PC-3 (cell line): ENCODE measurements at regions not wholly inside any gene's neighbourhood (a gene's known extent, or its start where the extent isn't known, plus 50 kb on each side); places are given as distances from the start of the nearest gene placed in this dataset.

Experiments
- ATAC-seq: fragments of 200-7000 bp; cut with Tn5 transposase; 2 replicates; pipeline ENCODE4 v1.9.1; 2020; ENCODE audit warnings: mild to moderate bottlenecking, moderate library complexity
- BruUV-seq: library from RNA; stranded (reverse); fragments of 400-500 nt; replicated peaks from 2 replicates; lab custom pipeline; 2021; lab: Mats Ljungman, UMichigan
- CTCF ChIA-PET: fragments of 300-600 bp; sonication (Branson Sonifier 250); formaldehyde crosslinking; loops from one replicate; lab custom pipeline; 2022; ENCODE audit warnings: antibody characterized with exemption; lab: Charles Lee
- POLR2A ChIA-PET: fragments of 300-600 bp; sonication (Branson Sonifier 250); formaldehyde crosslinking; loops from one replicate; lab custom pipeline; 2022; ENCODE audit warnings: antibody characterized with exemption; ENCODE audit not compliant: unreplicated experiment; lab: Charles Lee
- DNase-seq: peaks from one replicate; pipeline ENCODE4 v3.0.0-alpha.2; 2015
- H2AFZ ChIP-seq: fragments of 300-600 bp; sonication (generic); 2 replicates; pipeline ENCODE4 v1.6.0; 2016; ENCODE audit warnings: antibody characterized with exemption, low read length
- H3F3A ChIP-seq: fragments of 300-600 bp; sonication (generic); one replicate; pipeline ENCODE4 v1.6.0; 2017; ENCODE audit warnings: antibody characterized with exemption, low read length, control low read depth, mild to moderate bottlenecking; ENCODE audit not compliant: unreplicated experiment
- H3K27ac ChIP-seq: fragments of 300-600 bp; sonication (generic); 2 replicates; pipeline ENCODE4 v1.5.1; 2016; ENCODE audit warnings: mild to moderate bottlenecking, low read length
- H3K27me3 ChIP-seq: fragments of 300-600 bp; sonication (generic); 2 replicates; pipeline ENCODE4 v1.6.1; 2016; ENCODE audit warnings: low read length, mixed read lengths
- H3K36me3 ChIP-seq: fragments of 300-600 bp; sonication (generic); 2 replicates; pipeline ENCODE4 v1.6.1; 2016; ENCODE audit warnings: low read depth, mixed run types, low read length, mixed read lengths
- H3K4me1 ChIP-seq: fragments of 300-600 bp; sonication (generic); 2 replicates; pipeline ENCODE4 v1.5.1; 2016; ENCODE audit warnings: low read length; ENCODE audit not compliant: insufficient read depth
- H3K4me2 ChIP-seq: fragments of 300-600 bp; sonication (generic); 2 replicates; pipeline ENCODE4 v1.6.0; 2016; ENCODE audit warnings: low read length
- H3K4me3 ChIP-seq: fragments of 300-600 bp; sonication (generic); 2 replicates; pipeline ENCODE4 v1.5.1; 2016; ENCODE audit warnings: mild to moderate bottlenecking, low read length, mixed read lengths
- H3K79me2 ChIP-seq: fragments of 300-600 bp; sonication (generic); 2 replicates; pipeline ENCODE4 v1.6.1; 2017; ENCODE audit warnings: low read length, mixed read lengths
- H3K9ac ChIP-seq: fragments of 300-600 bp; sonication (generic); 2 replicates; pipeline ENCODE4 v1.6.0; 2016; ENCODE audit warnings: mild to moderate bottlenecking, low read length
- H3K9me2 ChIP-seq: fragments of 300-600 bp; sonication (generic); replicated peaks from 2 replicates; pipeline ENCODE4 v1.6.1; 2016; ENCODE audit warnings: mixed run types, low read length, mixed read lengths
- H3K9me3 ChIP-seq: fragments of 300-600 bp; sonication (generic); 2 replicates; pipeline ENCODE4 v1.6.1; 2016; ENCODE audit warnings: low read length, mixed read lengths
- H4K20me1 ChIP-seq: fragments of 300-600 bp; sonication (generic); 2 replicates; pipeline ENCODE4 v1.6.1; 2016; ENCODE audit warnings: low read length, mixed read lengths
- CTCF ChIP-seq: fragments of 300-600 bp; sonication (generic); conservative IDR thresholded peaks from 2 replicates; pipeline ENCODE4 v1.5.1; 2017; ENCODE audit warnings: antibody characterized with exemption, low read depth, mild to moderate bottlenecking, low read length
- EZH2 ChIP-seq: fragments of 300-600 bp; sonication (generic); IDR thresholded peaks from one replicate; pipeline ENCODE4 v1.6.1; 2017; ENCODE audit warnings: antibody characterized with exemption, mild to moderate bottlenecking, low read length; ENCODE audit not compliant: unreplicated experiment
- EZH2phosphoT487 ChIP-seq: fragments of 300-600 bp; sonication (generic); IDR thresholded peaks from 2 replicates; pipeline ENCODE4 v1.6.1; 2018; ENCODE audit warnings: mild to moderate bottlenecking, antibody characterized with exemption, low read length, borderline replicate concordance
- intact Hi-C: fragments of 100-400 bp; cut with micrococcal nuclease; formaldehyde crosslinking; loops from 2 replicates; pipeline ENCODE4 v1.9.0; 2023

- Histone ChIP-seq H2AFZ (no peak overlapping the region), H3K4me3 (no peak overlapping the region), H3K27ac (no peak overlapping the region), H3K4me2 (no peak overlapping the region), H4K20me1 (no peaks in the 10 kb centered on the region), H3F3A (no peaks in the 10 kb centered on the region), H3K9me3 (no peaks in the 10 kb centered on the region), H3K4me1 (no peaks in the 10 kb centered on the region), H3K9ac (no peak overlapping the region), H3K9me2 (no peaks in the 10 kb centered on the region), H3K27me3 (peaks cover 8% of the 10 kb centered on the region; the same call in 1 of the 2 replicates), H3K79me2 (no peaks in the 10 kb centered on the region), H3K36me3 (no peaks in the 10 kb centered on the region)
- BruUV-seq: no TSS peak
- CTCF ChIA-PET: no interaction called here
- POLR2A ChIA-PET: no interaction called here
- no peak for DNase-seq
- ATAC-seq: no peak
- intact Hi-C loops: no loop called here
- no peak for TF ChIP-seq CTCF
- TF ChIP-seq EZH2phosphoT487: no peak
- TF ChIP-seq EZH2: no peak
Observed at GRCh38 chr10:63783882-63784281, 262.7 kb downstream of the REEP3 start.

- H3K9me2 ChIP-seq: 0 out of 2 replicates have a peak, but pooled peaks cover 3% of the 10 kb centered on the region
Observed at GRCh38 chr10:63788152-63788821, 267.1 kb downstream of the REEP3 start.

More at GRCh38 chr10:63788152-63788821, 267.1 kb downstream of the REEP3 start:
- H3K79me2 ChIP-seq: no peaks in the 10 kb centered on the region
- ChIA-PET CTCF (no interaction called here), POLR2A (no interaction called here)
- no peaks in the 10 kb centered on the region for H3F3A ChIP-seq
- no peaks in the 10 kb centered on the region for H4K20me1 ChIP-seq
- ATAC-seq: no peak
- H3K4me2 ChIP-seq: no peak overlapping the region
- H3K36me3 ChIP-seq: no peaks in the 10 kb centered on the region
- no peak for DNase-seq
- no TSS peak for BruUV-seq
- H3K27me3 ChIP-seq: no peaks in the 10 kb centered on the region
- H3K4me3 ChIP-seq: no peak overlapping the region
- H3K9ac ChIP-seq: no peak overlapping the region
- H3K9me3 ChIP-seq: no peaks in the 10 kb centered on the region
- no peak overlapping the region for H3K27ac ChIP-seq
- intact Hi-C loops: no loop called here
- no peaks in the 10 kb centered on the region for H3K4me1 ChIP-seq
- H2AFZ ChIP-seq: no peak overlapping the region
- TF ChIP-seq EZH2phosphoT487: no peak
- TF ChIP-seq CTCF: no peak
- no peak for TF ChIP-seq EZH2
